Loucy (cell line): ENCODE measurements at regions not wholly inside any gene's neighbourhood (a gene's known extent, or its start where the extent isn't known, plus 50 kb on each side); places are given as distances from the start of the nearest gene placed in this dataset.

Experiments
- H2AFZ ChIP-seq: fragments of 200-600 bp; sonication (generic); 2 replicates; pipeline ENCODE4 v1.6.0; 2016; ENCODE audit warnings: antibody characterized with exemption, mild to moderate bottlenecking, low read length, moderate library complexity
- H3F3A ChIP-seq: fragments of 200-600 bp; 2 replicates; pipeline ENCODE4 v1.6.0; 2016; ENCODE audit warnings: antibody characterized with exemption, low read depth, mild to moderate bottlenecking
- H3K27me3 ChIP-seq: fragments of 200-600 bp; sonication (generic); 2 replicates; pipeline ENCODE4 v1.6.1; 2014; ENCODE audit warnings: low read length, mild to moderate bottlenecking; ENCODE audit not compliant: insufficient read depth, poor library complexity, severe bottlenecking
- H3K36me3 ChIP-seq: fragments of 200-600 bp; sonication (generic); 2 replicates; pipeline ENCODE4 v1.6.1; 2016; ENCODE audit warnings: low read length; ENCODE audit not compliant: insufficient read depth
- H3K4me1 ChIP-seq: fragments of 200-600 bp; sonication (generic); 2 replicates; pipeline ENCODE4 v1.5.1; 2014; ENCODE audit warnings: low read length, mild to moderate bottlenecking; ENCODE audit not compliant: insufficient read depth, poor library complexity, severe bottlenecking
- H3K4me2 ChIP-seq: fragments of 200-600 bp; sonication (generic); 2 replicates; pipeline ENCODE4 v1.6.0; 2014; ENCODE audit warnings: antibody characterized with exemption, low read length, low read depth, mild to moderate bottlenecking; ENCODE audit not compliant: poor library complexity, severe bottlenecking
- H3K4me3 ChIP-seq: fragments of 200-600 bp; sonication (generic); 2 replicates; pipeline ENCODE4 v1.5.1; 2014; ENCODE audit warnings: low read length, mild to moderate bottlenecking, mixed read lengths; ENCODE audit not compliant: poor library complexity, severe bottlenecking
- H3K79me2 ChIP-seq: fragments of 200-600 bp; sonication (generic); 2 replicates; pipeline ENCODE4 v1.6.1; 2014; ENCODE audit warnings: low read length; ENCODE audit not compliant: insufficient read depth
- H3K9ac ChIP-seq: fragments of 200-600 bp; sonication (generic); 2 replicates; pipeline ENCODE4 v1.6.0; 2014; ENCODE audit warnings: mild to moderate bottlenecking, low read depth, low read length, moderate library complexity; ENCODE audit not compliant: poor library complexity, severe bottlenecking
- H3K9me2 ChIP-seq: fragments of 200-600 bp; sonication (generic); replicated peaks from 2 replicates; pipeline ENCODE4 v1.6.1; 2016; ENCODE audit warnings: low read depth, low read length, mixed read lengths
- H3K9me3 ChIP-seq: fragments of 200-600 bp; sonication (generic); 2 replicates; pipeline ENCODE4 v1.6.1; 2014; ENCODE audit warnings: mild to moderate bottlenecking, antibody characterized with exemption, low read length, low read depth; ENCODE audit not compliant: insufficient read depth
- H4K20me1 ChIP-seq: fragments of 200-600 bp; sonication (generic); 2 replicates; pipeline ENCODE4 v1.6.0; 2014; ENCODE audit warnings: antibody characterized with exemption, low read length, mild to moderate bottlenecking; ENCODE audit not compliant: insufficient read depth, poor library complexity, severe bottlenecking
- EZH2phosphoT487 ChIP-seq: fragments of 200-600 bp; IDR thresholded peaks from 2 replicates; pipeline ENCODE4 v1.6.1; 2018; ENCODE audit warnings: antibody characterized with exemption, mild to moderate bottlenecking, moderate library complexity, borderline replicate concordance
- TF ChIP-seq, protein P1 (sequence below): fragments of 200-600 bp; sonication (generic); conservative IDR thresholded peaks from 2 replicates; pipeline ENCODE4 v1.5.1; 2014; ENCODE audit warnings: mild to moderate bottlenecking, antibody characterized with exemption, low read length

DNA sequence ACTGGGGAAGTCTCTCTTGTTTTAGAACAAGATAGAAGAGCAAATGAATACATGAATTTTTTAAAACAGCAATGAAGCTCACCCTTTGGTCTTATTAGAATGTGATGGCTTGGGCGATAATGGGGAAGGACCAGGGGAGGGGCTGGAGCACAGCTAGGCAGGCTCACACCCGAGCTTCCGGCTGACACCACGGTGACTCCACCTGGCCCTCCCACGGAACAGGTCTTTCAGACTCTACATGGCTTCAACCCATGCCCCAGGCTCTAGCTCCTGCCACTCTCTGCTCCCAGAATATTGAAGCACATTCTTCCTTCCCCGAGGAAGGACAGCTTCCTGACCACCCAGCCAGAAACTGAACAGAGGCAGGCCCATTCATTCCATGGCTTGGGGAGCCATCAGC, 127.5 kb upstream of the AGAP1 start:
- Histone ChIP-seq H3K79me2 (no peaks in the 10 kb centered on the region), H3K27me3 (no peaks in the 10 kb centered on the region), H3F3A (no peaks in the 10 kb centered on the region), H3K4me1 (no peaks in the 10 kb centered on the region), H3K9me2 (no peaks in the 10 kb centered on the region), H2AFZ (no peak overlapping the region), H3K9me3 (no peaks in the 10 kb centered on the region; the same call in 1 of the 2 replicates), H3K36me3 (no peaks in the 10 kb centered on the region), H3K4me3 (no peak overlapping the region), H3K9ac (no peak overlapping the region), H4K20me1 (no peaks in the 10 kb centered on the region), H3K4me2 (no peak overlapping the region)
- TF ChIP-seq EZH2phosphoT487, result no peak
- TF ChIP-seq, protein P1, sequence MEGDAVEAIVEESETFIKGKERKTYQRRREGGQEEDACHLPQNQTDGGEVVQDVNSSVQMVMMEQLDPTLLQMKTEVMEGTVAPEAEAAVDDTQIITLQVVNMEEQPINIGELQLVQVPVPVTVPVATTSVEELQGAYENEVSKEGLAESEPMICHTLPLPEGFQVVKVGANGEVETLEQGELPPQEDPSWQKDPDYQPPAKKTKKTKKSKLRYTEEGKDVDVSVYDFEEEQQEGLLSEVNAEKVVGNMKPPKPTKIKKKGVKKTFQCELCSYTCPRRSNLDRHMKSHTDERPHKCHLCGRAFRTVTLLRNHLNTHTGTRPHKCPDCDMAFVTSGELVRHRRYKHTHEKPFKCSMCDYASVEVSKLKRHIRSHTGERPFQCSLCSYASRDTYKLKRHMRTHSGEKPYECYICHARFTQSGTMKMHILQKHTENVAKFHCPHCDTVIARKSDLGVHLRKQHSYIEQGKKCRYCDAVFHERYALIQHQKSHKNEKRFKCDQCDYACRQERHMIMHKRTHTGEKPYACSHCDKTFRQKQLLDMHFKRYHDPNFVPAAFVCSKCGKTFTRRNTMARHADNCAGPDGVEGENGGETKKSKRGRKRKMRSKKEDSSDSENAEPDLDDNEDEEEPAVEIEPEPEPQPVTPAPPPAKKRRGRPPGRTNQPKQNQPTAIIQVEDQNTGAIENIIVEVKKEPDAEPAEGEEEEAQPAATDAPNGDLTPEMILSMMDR, result no peak

DNA sequence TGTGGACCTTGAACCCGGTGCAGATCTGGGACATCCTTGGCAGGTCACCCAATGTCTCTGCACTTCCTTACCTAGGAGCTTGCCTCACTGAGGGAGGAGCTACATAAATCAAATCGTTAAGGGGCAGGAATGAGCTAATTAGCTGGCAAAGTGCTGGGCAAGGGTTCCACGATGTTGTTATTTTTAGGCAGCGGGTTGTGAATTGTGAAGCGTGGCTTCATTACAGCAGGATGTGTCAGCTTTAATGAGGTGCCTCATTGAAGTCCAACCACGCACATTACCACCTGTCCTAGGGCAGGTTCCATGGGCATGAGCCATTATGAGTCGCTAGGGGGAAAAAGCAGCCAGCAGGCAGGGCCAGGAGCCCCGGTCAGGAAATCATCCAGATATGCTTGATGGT, 127.0 kb upstream of the AGAP1 start:
- Histone ChIP-seq H3K4me2 (no peak overlapping the region), H3K4me3 (no peak overlapping the region)

DNA sequence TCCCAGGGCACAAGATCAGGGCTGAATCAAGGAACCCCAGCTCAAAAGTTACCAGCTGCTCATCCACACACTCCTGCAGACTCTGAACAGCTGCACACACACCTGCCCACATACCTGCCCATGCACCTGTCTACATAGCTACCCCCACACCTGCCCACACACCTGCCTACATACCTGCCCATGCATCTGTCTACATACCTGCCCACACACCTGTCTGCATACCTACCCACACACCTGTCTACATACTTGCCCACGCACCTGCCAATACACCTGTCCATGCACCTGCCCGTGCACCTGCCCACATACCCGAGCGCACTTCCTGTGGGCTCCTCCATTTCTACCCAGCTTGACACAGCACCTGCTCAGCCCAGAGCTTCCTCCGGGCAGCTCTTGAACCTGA, 122.8 kb upstream of the AGAP1 start:
- TF ChIP-seq, protein P1, result no peak
- TF ChIP-seq EZH2phosphoT487, result no peak
- no peak overlapping the region for H3K9ac ChIP-seq
- no peaks in the 10 kb centered on the region for H3K9me3 ChIP-seq
- H3F3A ChIP-seq, result no peaks in the 10 kb centered on the region
- H3K4me3 ChIP-seq, result no peak overlapping the region
- H4K20me1 ChIP-seq, result no peaks in the 10 kb centered on the region
- no peaks in the 10 kb centered on the region for H3K27me3 ChIP-seq
- H3K4me1 ChIP-seq, result no peaks in the 10 kb centered on the region
- no peaks in the 10 kb centered on the region for H3K79me2 ChIP-seq
- no peak overlapping the region for H3K4me2 ChIP-seq
- H3K36me3 ChIP-seq, result no peaks in the 10 kb centered on the region
- no peak overlapping the region for H2AFZ ChIP-seq
- no peaks in the 10 kb centered on the region for H3K9me2 ChIP-seq

More for the DNA sequence above, 127.0 kb upstream of the AGAP1 start:
- H4K20me1 ChIP-seq, result no peaks in the 10 kb centered on the region
- TF ChIP-seq, protein P1, result no peak
- TF ChIP-seq EZH2phosphoT487, result no peak
- H2AFZ ChIP-seq, result no peak overlapping the region
- H3K9ac ChIP-seq, result no peak overlapping the region
- H3K36me3 ChIP-seq, result no peaks in the 10 kb centered on the region
- H3K9me2 ChIP-seq, result no peaks in the 10 kb centered on the region
- H3K79me2 ChIP-seq, result no peaks in the 10 kb centered on the region
- no peaks in the 10 kb centered on the region; the same call in 1 of the 2 replicates for H3K9me3 ChIP-seq
- H3F3A ChIP-seq, result no peaks in the 10 kb centered on the region
- no peaks in the 10 kb centered on the region for H3K4me1 ChIP-seq
- no peaks in the 10 kb centered on the region for H3K27me3 ChIP-seq
